Naive B cell (primary cell): ENCODE measurements at regions not wholly inside any gene's neighbourhood (a gene's known extent, or its start where the extent isn't known, plus 50 kb on each side); places are given as distances from the start of the nearest gene placed in this dataset.

ENCODE experiments used
- ATAC-seq, 2 donors: fragments of 150-1000 bp; cut with Tn5 transposase; 2 replicates each; pipeline ENCODE4 v1.10.0; 2021; ENCODE audit warnings: low read depth in 2 of 2, mild to moderate bottlenecking in 2 of 2, moderate library complexity in 2 of 2
- DNase-seq: peaks from one replicate; pipeline ENCODE4 v3.0.0; 2022
- H3K27ac Mint-ChIP-seq, 6 donors: one replicate each; pipeline ENCODE4 v1.8.0; 2020 to 2022; ENCODE audit warnings: mild to moderate bottlenecking in 6 of 6, mixed read lengths in 6 of 6, moderate library complexity in 5 of 6, inconsistent platforms in 2 of 6
- H3K27me3 Mint-ChIP-seq, 3 donors: one replicate each; pipeline ENCODE4 v1.8.0; 2021 to 2022; ENCODE audit warnings: mixed read lengths in 3 of 3, mild to moderate bottlenecking in 1 of 3
- H3K36me3 Mint-ChIP-seq, 2 donors: one replicate each; pipeline ENCODE4 v1.8.0; 2020 to 2022; ENCODE audit warnings: mixed read lengths in 2 of 2, inconsistent platforms in 1 of 2, mild to moderate bottlenecking in 1 of 2
- H3K4me1 Mint-ChIP-seq, 3 donors: one replicate each; pipeline ENCODE4 v1.8.0; 2020 to 2022; ENCODE audit warnings: mixed read lengths in 3 of 3, inconsistent platforms in 1 of 3, mild to moderate bottlenecking in 1 of 3, moderate library complexity in 1 of 3
- H3K4me3 Mint-ChIP-seq, 8 donors: one replicate each; pipeline ENCODE4 v1.8.0; 2020 to 2022; ENCODE audit warnings: mild to moderate bottlenecking in 8 of 8, mixed read lengths in 8 of 8, moderate library complexity in 8 of 8, inconsistent platforms in 2 of 8
- H3K9me3 Mint-ChIP-seq, 7 donors: one replicate each; pipeline ENCODE4 v1.8.0; 2020 to 2022; ENCODE audit warnings: mixed read lengths in 7 of 7, mild to moderate bottlenecking in 5 of 7, inconsistent platforms in 2 of 7, moderate library complexity in 1 of 7

DNA sequence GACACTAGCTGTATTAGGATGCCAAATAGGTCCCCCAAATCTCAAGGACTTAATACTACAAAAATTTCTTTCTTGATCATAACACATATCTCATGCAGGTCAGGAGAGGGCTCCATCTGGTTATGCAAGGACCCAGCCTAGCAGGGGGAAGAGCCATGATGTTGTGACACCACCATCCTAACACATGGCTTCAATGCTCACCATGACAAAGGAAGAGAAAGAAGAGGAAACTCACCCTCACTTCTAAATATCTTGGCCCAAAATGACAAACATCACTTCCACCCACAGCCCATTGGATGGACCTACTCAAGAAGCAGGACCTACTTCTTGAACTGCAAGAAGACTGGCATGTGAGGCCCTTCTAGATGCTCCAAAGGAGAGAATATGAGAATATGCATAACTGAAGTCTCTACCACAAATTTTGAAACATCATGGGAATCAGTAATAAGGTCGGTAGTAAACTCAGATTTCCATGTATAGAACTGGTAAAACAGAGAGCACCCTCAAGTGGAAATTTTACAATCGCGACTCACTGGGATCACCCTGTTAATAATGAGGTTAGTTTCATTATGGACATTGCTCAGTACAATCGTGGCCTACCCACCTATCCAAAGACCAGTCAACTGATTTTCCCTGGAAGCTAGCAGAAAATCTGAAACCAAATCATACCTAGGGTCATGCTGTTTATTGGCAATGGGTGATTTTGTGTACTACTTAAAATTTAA is 308.2 kb downstream of the ACTL7B start:
- H3K36me3 Mint-ChIP-seq, result no peaks in the 10 kb centered on the region

DNA sequence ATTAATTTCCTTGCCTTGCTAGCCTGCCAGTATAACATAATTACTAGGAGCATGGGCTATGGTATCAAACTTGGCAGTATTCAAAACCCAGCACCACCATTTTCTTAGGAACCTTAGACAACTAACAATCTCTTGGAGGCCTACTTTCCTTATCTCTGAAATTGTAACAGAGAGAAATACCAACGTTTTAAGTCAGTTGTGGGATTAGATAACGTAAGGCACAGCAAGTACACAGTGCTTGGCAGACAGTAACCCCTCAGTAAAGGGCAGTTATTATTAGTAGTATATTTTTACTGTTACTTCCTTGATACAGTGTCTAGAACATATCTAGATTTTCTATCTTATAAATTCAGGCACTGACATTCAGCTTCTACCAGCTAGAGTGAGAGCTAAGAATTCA is 309.6 kb downstream of the ACTL7B start:
- no peaks in the 10 kb centered on the region for H3K36me3 Mint-ChIP-seq
- no peaks in the 10 kb centered on the region for H3K4me1 Mint-ChIP-seq
- ATAC-seq (no peak), DNase-seq (no peak)
- peaks cover 0 to 6% (median 4%) of the 10 kb centered on the region in 3 donors for H3K27me3 Mint-ChIP-seq
- no peaks in the 10 kb centered on the region for H3K9me3 Mint-ChIP-seq
- no peak overlapping the region for H3K27ac Mint-ChIP-seq
- no peak overlapping the region for H3K4me3 Mint-ChIP-seq

More for the DNA sequence above, 308.2 kb downstream of the ACTL7B start:
- H3K9me3 Mint-ChIP-seq, result no peaks in the 10 kb centered on the region
- peaks cover 0 to 6% (median 4%) of the 10 kb centered on the region in 3 donors for H3K27me3 Mint-ChIP-seq
- DNase-seq (no peak), ATAC-seq (no peak)
- no peak overlapping the region for H3K4me3 Mint-ChIP-seq
- H3K4me1 Mint-ChIP-seq, result no peaks in the 10 kb centered on the region
- peak overlapping the region in 1 of 6 donors; percentile 30 for H3K27ac Mint-ChIP-seq

DNA sequence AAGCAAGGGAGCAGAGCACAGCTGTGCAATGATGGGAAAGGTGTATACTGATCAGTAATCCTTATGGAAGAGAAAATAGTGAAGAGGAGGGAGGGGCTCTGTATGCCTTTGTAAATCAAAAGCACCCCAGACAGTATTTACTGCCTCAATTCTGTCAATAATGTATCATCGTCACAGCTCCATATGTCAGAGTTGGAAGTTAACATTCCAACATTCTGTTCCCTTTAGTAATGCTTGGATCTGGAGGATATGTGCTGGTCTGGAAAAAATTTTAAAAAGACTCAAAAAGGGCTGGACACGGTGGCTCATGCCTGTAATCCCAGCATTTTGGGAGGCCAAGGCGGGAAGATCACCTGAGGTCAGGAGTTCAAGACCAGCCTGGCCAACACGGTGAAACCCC is 310.4 kb downstream of the ACTL7B start:
- H3K27ac Mint-ChIP-seq, result no peak overlapping the region
- peaks cover 0 to 6% (median 4%) of the 10 kb centered on the region in 3 donors for H3K27me3 Mint-ChIP-seq
- no peak overlapping the region for H3K4me3 Mint-ChIP-seq
- no peak for ATAC-seq
- no peaks in the 10 kb centered on the region for H3K9me3 Mint-ChIP-seq
- H3K36me3 Mint-ChIP-seq, result no peaks in the 10 kb centered on the region
- no peak for DNase-seq
- no peaks in the 10 kb centered on the region for H3K4me1 Mint-ChIP-seq

DNA sequence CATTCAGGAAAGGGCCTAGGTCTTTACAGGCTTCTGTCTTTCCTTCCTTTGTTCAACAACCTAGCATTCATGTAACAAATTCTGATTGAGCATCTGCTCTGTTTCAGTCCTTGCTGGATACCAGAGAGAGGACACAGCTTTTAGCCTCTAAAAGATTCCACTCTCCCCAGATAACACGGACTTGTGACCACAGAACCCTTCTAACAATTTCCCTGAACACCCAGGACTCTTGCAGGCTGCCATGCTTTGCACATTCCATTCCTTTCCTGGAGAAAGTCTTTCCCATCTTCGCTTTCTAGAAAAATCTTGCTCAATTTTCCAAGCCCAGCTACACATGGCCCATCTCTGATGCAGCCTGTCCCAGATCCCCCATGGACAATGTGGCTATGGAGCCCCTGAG is 310.9 kb downstream of the ACTL7B start:
- DNase-seq, result no peak
- H3K27ac Mint-ChIP-seq, result no peak overlapping the region
- no peak for ATAC-seq

DNA sequence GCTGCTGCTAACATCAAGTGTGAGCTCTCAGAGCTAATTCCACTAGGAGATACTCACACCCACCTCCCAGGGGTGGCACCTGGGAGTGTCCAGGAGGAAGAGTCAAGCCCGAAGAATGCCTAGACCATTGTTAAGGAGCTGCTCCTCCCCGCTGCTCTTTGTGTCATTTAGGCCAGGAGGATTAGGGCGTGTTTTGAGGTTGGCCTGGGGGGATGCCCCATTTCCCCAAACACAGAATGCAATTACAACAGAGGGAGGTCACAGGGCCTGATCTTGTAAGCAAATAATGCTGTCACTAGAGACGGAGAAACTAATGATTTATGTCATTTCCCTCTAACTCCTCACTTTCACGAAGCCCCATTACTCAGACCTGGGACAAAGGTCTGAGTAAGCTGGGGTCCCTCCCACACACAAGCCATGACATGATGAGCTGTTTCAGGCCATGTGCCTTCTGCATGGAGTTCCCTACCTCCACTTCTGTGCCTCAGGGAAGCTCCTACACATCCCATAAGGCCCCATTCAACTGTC is 312.5 kb downstream of the ACTL7B start:
- Mint-ChIP-seq H3K4me3 (no peak overlapping the region), H3K27ac (no peak overlapping the region), H3K27me3 (peaks cover 0 to 13% (median 4%) of the 10 kb centered on the region in 3 donors), H3K36me3 (no peaks in the 10 kb centered on the region), H3K4me1 (no peaks in the 10 kb centered on the region), H3K9me3 (peaks cover 0 to 6% (median 0%) of the 10 kb centered on the region in 7 donors)
- ATAC-seq (no peak), DNase-seq (no peak)

More for the DNA sequence above, 310.9 kb downstream of the ACTL7B start:
- Mint-ChIP-seq H3K4me3 (no peak overlapping the region), H3K36me3 (no peaks in the 10 kb centered on the region), H3K9me3 (no peaks in the 10 kb centered on the region), H3K4me1 (no peaks in the 10 kb centered on the region), H3K27me3 (peaks cover 0 to 6% (median 4%) of the 10 kb centered on the region in 3 donors)

DNA sequence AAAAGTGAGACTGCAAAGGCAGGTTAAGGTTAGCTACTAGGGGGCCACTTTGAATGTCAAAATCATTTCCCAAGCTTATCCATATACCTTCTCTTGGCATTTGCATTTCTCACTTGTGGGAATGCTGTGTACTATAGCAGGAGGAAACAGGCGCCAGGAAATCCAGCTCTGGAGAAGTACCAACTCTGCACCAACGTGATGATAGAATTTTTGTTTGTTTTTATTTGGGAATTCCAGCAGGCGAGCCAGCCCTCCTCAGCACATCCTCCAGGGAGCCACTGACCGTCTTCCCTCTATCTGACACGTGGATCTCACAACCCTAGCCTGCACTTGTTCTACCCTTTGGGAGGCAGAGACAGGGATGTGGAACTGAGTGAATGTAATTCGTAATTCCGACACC is 318.0 kb downstream of the ACTL7B start:
- DNase-seq (no peak), ATAC-seq (no peak)
- H3K4me1 Mint-ChIP-seq, result no peaks in the 10 kb centered on the region
- H3K9me3 Mint-ChIP-seq, result peaks cover 0 to 6% (median 0%) of the 10 kb centered on the region in 7 donors
- no peak overlapping the region for H3K27ac Mint-ChIP-seq
- H3K4me3 Mint-ChIP-seq, result no peak overlapping the region
- peaks cover 0 to 12% (median 8%) of the 10 kb centered on the region in 3 donors for H3K27me3 Mint-ChIP-seq
- no peaks in the 10 kb centered on the region for H3K36me3 Mint-ChIP-seq

DNA sequence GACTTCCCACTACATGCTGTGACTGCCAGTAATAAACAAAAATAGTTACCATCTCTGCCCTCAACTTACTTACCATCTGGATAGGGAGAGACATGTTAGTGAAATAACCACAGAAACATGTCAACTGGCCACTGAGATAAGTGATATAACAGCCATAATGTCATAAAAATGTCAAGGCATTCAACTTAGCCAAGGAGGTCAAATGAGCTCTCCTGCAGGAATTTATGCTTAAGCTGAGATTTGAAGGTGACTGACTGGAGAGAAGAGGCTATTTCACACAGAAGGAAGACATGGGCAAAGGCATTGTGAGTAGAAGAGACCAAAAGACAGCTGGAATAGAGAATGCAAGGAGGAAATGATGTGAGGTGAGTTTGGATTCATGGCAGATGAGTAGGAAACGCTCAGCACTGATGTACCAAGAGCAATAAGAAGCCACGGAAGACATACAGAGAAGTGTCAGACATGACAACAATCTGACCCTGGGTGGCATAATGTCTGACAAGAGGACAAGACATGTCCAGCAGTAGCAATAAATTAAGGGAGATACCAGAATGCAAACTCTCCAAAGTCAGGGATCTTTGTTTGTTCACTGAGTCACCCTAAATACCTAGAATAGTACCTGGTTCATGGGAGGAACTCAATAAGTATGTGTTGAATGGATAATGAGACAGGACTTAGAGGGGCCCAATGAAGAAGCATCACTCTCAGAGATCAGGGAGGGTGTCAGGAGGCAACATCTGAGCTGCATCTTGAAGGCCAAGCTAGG is 318.8 kb downstream of the ACTL7B start:
- ATAC-seq (no peak), DNase-seq (no peak)
- Mint-ChIP-seq H3K4me3 (no peak overlapping the region), H3K36me3 (no peaks in the 10 kb centered on the region), H3K27me3 (peaks cover 0 to 12% (median 8%) of the 10 kb centered on the region in 3 donors), H3K9me3 (peaks cover 0 to 6% (median 0%) of the 10 kb centered on the region in 7 donors), H3K27ac (peak overlapping the region in 1 of 6 donors; percentile 13), H3K4me1 (no peaks in the 10 kb centered on the region)

DNA sequence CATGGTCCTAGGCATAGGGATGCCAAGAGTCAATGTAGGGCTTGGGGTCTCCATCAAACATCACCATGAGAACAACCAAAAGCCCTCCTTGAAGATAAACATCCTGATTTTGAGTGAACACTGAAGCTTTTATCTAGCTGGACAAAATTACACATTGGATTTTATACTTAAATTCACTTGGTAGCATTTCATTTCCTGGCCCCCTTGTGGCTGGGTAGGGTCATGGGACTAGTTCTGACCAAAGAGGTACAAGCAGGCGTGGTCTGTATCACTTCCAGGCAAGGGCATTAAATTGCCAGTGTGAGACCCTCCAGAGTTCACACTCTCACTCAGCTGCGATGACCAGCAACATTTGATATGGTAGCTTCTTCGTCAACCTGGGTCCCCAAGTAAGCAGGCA is 320.3 kb downstream of the ACTL7B start:
- no peaks in the 10 kb centered on the region for H3K4me1 Mint-ChIP-seq
- H3K27ac Mint-ChIP-seq, result no peak overlapping the region
- DNase-seq, result no peak
- H3K9me3 Mint-ChIP-seq, result peaks cover 0 to 6% (median 0%) of the 10 kb centered on the region in 7 donors
- no peaks in the 10 kb centered on the region for H3K36me3 Mint-ChIP-seq
- ATAC-seq, result no peak
- no peak overlapping the region for H3K4me3 Mint-ChIP-seq
- peaks cover 0 to 19% (median 8%) of the 10 kb centered on the region in 3 donors for H3K27me3 Mint-ChIP-seq

DNA sequence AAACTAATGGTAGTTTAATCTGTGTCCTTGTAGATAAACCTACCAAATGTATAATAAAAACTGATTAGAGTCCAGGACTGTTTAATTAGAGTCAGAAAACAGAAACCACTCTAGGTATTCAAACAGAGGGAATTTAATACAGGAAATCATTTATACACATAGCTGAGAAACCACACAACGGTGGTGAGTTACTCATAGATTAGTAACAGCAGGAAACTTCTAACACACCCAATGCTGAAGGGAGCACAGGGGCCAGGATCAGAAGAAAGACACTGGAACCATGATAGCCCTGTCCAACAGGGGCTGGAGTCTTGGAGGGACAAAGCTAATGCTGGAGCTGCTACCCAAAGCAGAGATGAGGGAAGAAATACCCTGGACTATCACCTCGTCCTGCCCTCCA is 321.0 kb downstream of the ACTL7B start:
- Mint-ChIP-seq H3K36me3 (no peaks in the 10 kb centered on the region), H3K27me3 (peaks cover 0 to 19% (median 7%) of the 10 kb centered on the region in 3 donors), H3K27ac (no peak overlapping the region), H3K4me1 (no peaks in the 10 kb centered on the region), H3K4me3 (no peak overlapping the region), H3K9me3 (peaks cover 0 to 6% (median 0%) of the 10 kb centered on the region in 7 donors)
- DNase-seq (no peak), ATAC-seq (no peak)

DNA sequence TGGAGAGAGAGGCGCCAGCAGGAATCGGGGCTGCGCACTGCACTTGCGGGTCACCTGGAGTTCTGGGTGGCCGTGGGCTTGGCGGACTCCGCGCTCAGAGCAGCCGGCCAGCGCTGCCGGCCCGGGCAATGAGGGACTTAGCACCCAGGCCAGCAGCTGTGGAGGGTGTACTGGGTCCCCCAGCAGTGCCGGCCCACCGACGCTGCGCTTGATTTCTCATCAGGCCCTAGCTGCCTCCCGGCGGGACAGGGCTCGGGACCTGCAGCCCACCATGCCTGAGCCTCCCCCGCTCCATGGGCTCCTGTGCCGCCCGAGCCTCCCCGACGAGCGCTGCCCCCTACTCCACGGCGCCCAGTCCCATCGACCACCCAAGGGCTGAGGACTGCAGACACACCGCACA is 325.6 kb downstream of the ACTL7B start:
- ATAC-seq (no peak), DNase-seq (no peak)
- no peaks in the 10 kb centered on the region for H3K4me1 Mint-ChIP-seq
- no peak overlapping the region for H3K27ac Mint-ChIP-seq
- no peaks in the 10 kb centered on the region for H3K9me3 Mint-ChIP-seq
- peaks cover 0 to 14% (median 7%) of the 10 kb centered on the region in 3 donors for H3K27me3 Mint-ChIP-seq
- H3K36me3 Mint-ChIP-seq, result no peaks in the 10 kb centered on the region
- H3K4me3 Mint-ChIP-seq, result no peak overlapping the region

DNA sequence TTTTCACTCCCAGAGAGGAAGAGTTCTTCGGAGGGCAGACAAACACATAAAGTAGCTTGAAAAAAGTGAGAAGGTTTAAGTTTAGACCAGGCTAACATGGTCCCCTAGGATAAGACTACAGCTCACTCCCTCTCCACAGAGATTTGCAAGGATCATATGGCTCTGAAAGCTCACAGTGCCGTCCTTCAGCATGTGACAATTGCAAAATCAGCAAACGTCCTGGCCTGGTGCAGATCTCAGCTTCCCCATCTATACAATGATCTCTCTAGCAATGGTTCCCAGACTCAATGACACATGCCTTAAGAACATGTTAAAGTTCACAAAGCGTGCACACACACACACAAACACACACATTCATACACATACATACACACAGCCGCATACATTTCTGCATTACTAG is 327.6 kb downstream of the ACTL7B start:
- DNase-seq (no peak), ATAC-seq (no peak)
- no peaks in the 10 kb centered on the region for H3K36me3 Mint-ChIP-seq
- H3K4me1 Mint-ChIP-seq, result no peaks in the 10 kb centered on the region
- H3K4me3 Mint-ChIP-seq, result no peak overlapping the region
- no peaks in the 10 kb centered on the region for H3K9me3 Mint-ChIP-seq
- H3K27ac Mint-ChIP-seq, result no peak overlapping the region
- H3K27me3 Mint-ChIP-seq, result peaks cover 0 to 7% (median 6%) of the 10 kb centered on the region in 3 donors

DNA sequence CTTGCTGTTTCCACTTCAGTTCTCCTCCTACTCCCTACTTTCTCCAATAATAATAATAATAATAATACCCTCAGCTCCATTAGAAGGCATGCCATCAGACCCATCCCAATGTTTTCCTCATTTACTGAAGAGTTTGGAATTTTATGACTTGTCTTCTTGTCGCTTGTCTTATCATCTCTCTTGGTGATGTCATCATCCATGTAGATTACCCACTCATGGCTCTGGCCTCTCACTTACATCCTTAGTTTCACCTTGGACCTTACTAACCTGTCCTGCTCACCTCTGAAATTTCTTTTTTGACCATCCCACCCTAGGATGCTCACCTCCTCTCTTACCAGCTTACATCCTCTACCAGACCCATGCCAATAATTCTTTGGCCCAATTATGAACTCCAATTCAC is 329.3 kb downstream of the ACTL7B start:
- H3K4me1 Mint-ChIP-seq, result no peaks in the 10 kb centered on the region
- no peaks in the 10 kb centered on the region for H3K9me3 Mint-ChIP-seq
- H3K27me3 Mint-ChIP-seq, result peaks cover 0 to 7% (median 5%) of the 10 kb centered on the region in 3 donors
- H3K36me3 Mint-ChIP-seq, result no peaks in the 10 kb centered on the region
- no peak overlapping the region for H3K27ac Mint-ChIP-seq
- ATAC-seq (no peak), DNase-seq (no peak)
- H3K4me3 Mint-ChIP-seq, result no peak overlapping the region

DNA sequence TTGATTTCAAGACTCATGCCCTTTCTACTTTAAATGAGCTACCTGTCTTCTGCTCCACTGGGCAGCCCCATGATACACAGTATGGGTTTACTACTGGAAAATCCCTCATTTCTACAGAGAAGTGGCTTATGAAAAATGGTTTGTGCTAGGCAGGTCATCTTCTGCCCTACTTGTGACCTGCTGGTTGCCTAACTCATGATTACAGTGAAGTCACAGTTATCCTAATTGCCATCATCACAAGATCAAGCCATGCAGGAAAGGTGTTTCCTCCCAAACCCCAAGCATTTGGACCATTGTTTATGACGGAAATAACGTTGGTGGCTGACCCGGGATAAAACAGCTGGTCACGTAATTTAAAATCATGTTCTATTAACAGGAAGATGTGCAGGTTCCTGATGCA is 330.6 kb downstream of the ACTL7B start:
- no peak for ATAC-seq
- Mint-ChIP-seq H3K9me3 (no peaks in the 10 kb centered on the region), H3K27ac (no peak overlapping the region), H3K27me3 (peaks cover 0 to 7% (median 0%) of the 10 kb centered on the region in 3 donors), H3K4me3 (no peak overlapping the region), H3K4me1 (no peaks in the 10 kb centered on the region), H3K36me3 (no peaks in the 10 kb centered on the region)
- no peak for DNase-seq
